IMR-90 (cell line): ENCODE measurements at regions not wholly inside any gene's neighbourhood (a gene's known extent, or its start where the extent isn't known, plus 50 kb on each side); places are given as distances from the start of the nearest gene placed in this dataset.

ENCODE experiments used
- ATAC-seq: fragments of 200-7000 bp; cut with Tn5 transposase; 2 replicates; pipeline ENCODE4 v1.9.1; 2020; ENCODE audit warnings: low read depth, mild to moderate bottlenecking, moderate library complexity
- BruUV-seq: library from RNA; stranded (reverse); fragments of 400-500 nt; replicated peaks from 2 replicates; lab custom pipeline; 2021; lab: Mats Ljungman, UMichigan
- CTCF ChIA-PET: fragments of 300-600 bp; formaldehyde crosslinking; extraction: SDS; loops from one replicate; lab custom pipeline; 2021; ENCODE audit warnings: antibody characterized with exemption; lab: Yijun Ruan, JAX
- POLR2A ChIA-PET: fragments of 300-600 bp; sonication (Branson Sonifier 250); formaldehyde crosslinking; loops from one replicate; lab custom pipeline; 2022; ENCODE audit warnings: antibody characterized with exemption; ENCODE audit not compliant: unreplicated experiment; lab: Charles Lee
- DNase-seq: peaks from one replicate; pipeline ENCODE4 v3.0.0; 2013
- H2AFZ ChIP-seq: replicated peaks from 2 replicates; pipeline ENCODE3; 2013; ENCODE audit warnings: low read length, mild to moderate bottlenecking; ENCODE audit not compliant: poor library complexity
- H2AK5ac ChIP-seq: 2 replicates; pipeline ENCODE4 v1.6.1; 2013; ENCODE audit warnings: low read depth, low read length, inconsistent platforms
- H2AK9ac ChIP-seq: replicated peaks from 2 replicates; pipeline ENCODE3; 2013; ENCODE audit warnings: mild to moderate bottlenecking, low read depth, low read length, moderate library complexity; ENCODE audit not compliant: poor library complexity
- H2BK120ac ChIP-seq: 2 replicates; pipeline ENCODE4 v1.6.1; 2013; ENCODE audit warnings: low read depth, low read length, inconsistent platforms
- H2BK15ac ChIP-seq: 3 replicates; pipeline ENCODE4 v1.6.1; 2013; ENCODE audit warnings: low read depth, low read length, inconsistent platforms
- H2BK20ac ChIP-seq: 2 replicates; pipeline ENCODE4 v1.6.1; 2013; ENCODE audit warnings: low read depth, mild to moderate bottlenecking, inconsistent platforms, low read length, moderate library complexity
- H2BK5ac ChIP-seq: 2 replicates; pipeline ENCODE4 v1.6.1; 2013; ENCODE audit warnings: mild to moderate bottlenecking, low read depth, low read length, inconsistent platforms; ENCODE audit not compliant: poor library complexity, severe bottlenecking
- H3K14ac ChIP-seq: replicated peaks from 2 replicates; pipeline ENCODE4 v1.6.1; 2013; ENCODE audit warnings: low read depth, low read length, inconsistent platforms
- H3K18ac ChIP-seq: 2 replicates; pipeline ENCODE4 v1.6.1; 2013; ENCODE audit warnings: low read depth, low read length, control low read depth
- H3K23ac ChIP-seq: 2 replicates; pipeline ENCODE4 v1.6.1; 2013; ENCODE audit warnings: low read depth, low read length, inconsistent platforms
- H3K27ac ChIP-seq: 2 replicates; pipeline ENCODE4 v1.5.1; 2013; ENCODE audit warnings: mild to moderate bottlenecking, control low read depth, low read length; ENCODE audit not compliant: insufficient read depth
- H3K27me3 ChIP-seq: 2 replicates; pipeline ENCODE4 v1.6.1; 2013; ENCODE audit warnings: low read length; ENCODE audit not compliant: control insufficient read depth, insufficient read depth
- H3K36me3 ChIP-seq: 2 replicates; pipeline ENCODE4 v1.6.1; 2013; ENCODE audit warnings: low read length, mixed read lengths; ENCODE audit not compliant: control insufficient read depth, insufficient read depth
- H3K4ac ChIP-seq: 2 replicates; pipeline ENCODE4 v1.6.1; 2013; ENCODE audit warnings: low read depth, low read length, inconsistent platforms
- H3K4me1 ChIP-seq: 2 replicates; pipeline ENCODE4 v1.6.1; 2013; ENCODE audit warnings: low read length, mixed read lengths; ENCODE audit not compliant: control insufficient read depth, insufficient read depth
- H3K4me2 ChIP-seq: 2 replicates; pipeline ENCODE4 v1.6.1; 2013; ENCODE audit warnings: low read depth, mild to moderate bottlenecking, control low read depth, low read length, moderate library complexity
- H3K4me3 ChIP-seq: 2 replicates; pipeline ENCODE4 v1.5.1; 2013; ENCODE audit warnings: low read depth, mild to moderate bottlenecking, control low read depth, low read length, moderate library complexity; ENCODE audit not compliant: insufficient read depth
- H3K56ac ChIP-seq: 2 replicates; pipeline ENCODE4 v1.6.1; 2013; ENCODE audit warnings: low read length, inconsistent platforms; ENCODE audit not compliant: insufficient read depth; ENCODE audit errors: extremely low read depth
- H3K79me1 ChIP-seq, 2 experiments: 2 replicates each; pipeline ENCODE4 v1.6.1; 2013; ENCODE audit warnings: low read length in 2 of 2, inconsistent platforms in 1 of 2, low read depth in 1 of 2
- H3K9ac ChIP-seq: 2 replicates; pipeline ENCODE4 v1.6.1; 2013; ENCODE audit warnings: low read depth, low read length, control low read depth
- H3K9me1 ChIP-seq: 2 replicates; pipeline ENCODE4 v1.6.1; 2013; ENCODE audit warnings: low read length, inconsistent platforms; ENCODE audit not compliant: insufficient read depth
- H3K9me3 ChIP-seq: 2 replicates; pipeline ENCODE4 v1.6.1; 2013; ENCODE audit warnings: low read length; ENCODE audit not compliant: control insufficient read depth, insufficient read depth
- H4K20me1 ChIP-seq: 2 replicates; pipeline ENCODE4 v1.6.1; 2013; ENCODE audit warnings: low read length, inconsistent platforms; ENCODE audit not compliant: insufficient read depth
- H4K5ac ChIP-seq: 2 replicates; pipeline ENCODE4 v1.6.1; 2013; ENCODE audit warnings: mild to moderate bottlenecking, low read depth, low read length, control low read depth
- H4K8ac ChIP-seq, 2 experiments: 2 replicates each; pipeline ENCODE4 v1.6.1; 2013; ENCODE audit warnings: low read depth in 2 of 2, low read length in 2 of 2, control low read depth in 1 of 2, inconsistent platforms in 1 of 2
- H4K91ac ChIP-seq: 2 replicates; pipeline ENCODE4 v1.6.1; 2013; ENCODE audit warnings: low read depth, low read length, inconsistent platforms; ENCODE audit not compliant: insufficient read depth
- BHLHE40 ChIP-seq: fragments of 150-350 bp; IDR thresholded peaks from 2 replicates; pipeline ENCODE4 v1.6.1; 2016; ENCODE audit warnings: mild to moderate bottlenecking, low read depth, low read length
- CEBPB ChIP-seq: IDR thresholded peaks from 2 replicates; pipeline ENCODE4 v1.6.1; 2012; ENCODE audit warnings: low read depth, low read length, improper control_type of control experiment
- CTCF ChIP-seq: conservative IDR thresholded peaks from 2 replicates; pipeline ENCODE4 v1.5.1; 2012; ENCODE audit warnings: mild to moderate bottlenecking, low read depth, low read length, improper control_type of control experiment
- ELK1 ChIP-seq: fragments of 150-350 bp; IDR thresholded peaks from 2 replicates; pipeline ENCODE4 v1.6.1; 2016; ENCODE audit warnings: low read depth, mild to moderate bottlenecking, low read length, moderate library complexity, borderline replicate concordance
- FOS ChIP-seq: fragments of 150-350 bp; IDR thresholded peaks from 2 replicates; pipeline ENCODE4 v1.6.1; 2016; ENCODE audit warnings: low read depth, low read length
- MAFK ChIP-seq: IDR thresholded peaks from 2 replicates; pipeline ENCODE4 v1.6.1; 2012; ENCODE audit warnings: low read depth, low read length, improper control_type of control experiment
- SMC3 ChIP-seq: fragments of 150-350 bp; IDR thresholded peaks from 2 replicates; pipeline ENCODE4 v1.6.1; 2016; ENCODE audit warnings: low read depth, mild to moderate bottlenecking, antibody characterized with exemption, low read length, moderate library complexity
- USF2 ChIP-seq: fragments of 150-350 bp; IDR thresholded peaks from 2 replicates; pipeline ENCODE4 v1.6.1; 2017; ENCODE audit warnings: mild to moderate bottlenecking, antibody characterized with exemption, low read length, low read depth
- WGBS, 2 experiments: methylation state at CpG; one replicate each; pipeline versions ENCODE4 v1.1.5 to v1.1.7; 2013; ENCODE audit warnings: missing lambda C conversion rate in 2 of 2; ENCODE audit not compliant: insufficient read length in 1 of 2; ENCODE audit errors: extremely low coverage in 2 of 2; 5-methylcytosine and 5-hydroxymethylcytosine counted together
- dilution Hi-C: fragments of 300-500 bp; cut with HindIII; formaldehyde crosslinking; loops from one replicate; pipeline ENCODE4 v1.14.3; 2018; ENCODE audit warnings: low sequenced_read_pairs; ENCODE audit not compliant: unreplicated experiment
- in situ Hi-C: fragments of 300-500 bp; cut with MboI; formaldehyde crosslinking; loops from 3 replicates; pipeline ENCODE4 v1.14.3; 2019; ENCODE audit warnings: low sequenced_read_pairs, inconsistent platforms, mixed read lengths
- intact Hi-C: fragments of 100-400 bp; cut with micrococcal nuclease; formaldehyde crosslinking; loops from 2 replicates; pipeline ENCODE4 v1.10.0; 2022

- Histone ChIP-seq H4K20me1 (no peaks in the 10 kb centered on the region), H2BK120ac (no peak overlapping the region), H3K4me2 (no peak overlapping the region), H3K79me1 (no peaks in the 10 kb centered on the region), H3K18ac (no peak overlapping the region), H3K4me3 (no peak overlapping the region), H3K9ac (no peak overlapping the region), H4K5ac (no peak overlapping the region), H3K4me1 (no peaks in the 10 kb centered on the region), H2BK20ac (no peak overlapping the region), H3K36me3 (no peaks in the 10 kb centered on the region), H4K8ac (no peak overlapping the region), H4K91ac (no peak overlapping the region), H3K9me1 (no peaks in the 10 kb centered on the region), H2BK5ac (no peak overlapping the region), H3K9me3 (no peaks in the 10 kb centered on the region), H2AK5ac (no peak overlapping the region), H3K56ac (no peak overlapping the region), H3K27me3 (no peaks in the 10 kb centered on the region), H2BK15ac (no peak overlapping the region), H3K4ac (no peak overlapping the region), H2AFZ (no peak overlapping the region), H3K27ac (no peak overlapping the region), H3K14ac (no peak overlapping the region), H2AK9ac (no peak overlapping the region), H3K23ac (no peak overlapping the region)
- in situ Hi-C loops (no loop called here), intact Hi-C loops (no loop called here), dilution Hi-C loops (no loop called here)
- TF ChIP-seq CTCF (no peak), MAFK (no peak), FOS (no peak), USF2 (no peak), BHLHE40 (no peak), SMC3 (no peak), CEBPB (no peak), ELK1 (no peak)
- no TSS peak for BruUV-seq
- DNase-seq (no peak), ATAC-seq (no peak)
- ChIA-PET POLR2A (no interaction called here), CTCF (no interaction called here)
- no CpG with 5 or more reads among the region's 1 CpG for whole genome bisulfite sequencing, 2 experiments
These were observed 327.1 kb upstream of the TBC1D5 start for GRCh38 chr3:18069568-18069967.
